ENCODE measurements at regions not wholly inside any gene's neighbourhood (a gene's known extent, or its start where the extent isn't known, plus 50 kb on each side); places are given as distances from the start of the nearest gene placed in this dataset.
"Not testable (repeated sequence)": the region's sequence is repeated elsewhere in the genome, so short reads cannot be mapped to it uniquely, and the experiment has no call there.

GRCh38 chr12:89289720-89290119 lies 62.6 kb downstream of the DUSP6 start:
- no peak for DNase-seq

DNA sequence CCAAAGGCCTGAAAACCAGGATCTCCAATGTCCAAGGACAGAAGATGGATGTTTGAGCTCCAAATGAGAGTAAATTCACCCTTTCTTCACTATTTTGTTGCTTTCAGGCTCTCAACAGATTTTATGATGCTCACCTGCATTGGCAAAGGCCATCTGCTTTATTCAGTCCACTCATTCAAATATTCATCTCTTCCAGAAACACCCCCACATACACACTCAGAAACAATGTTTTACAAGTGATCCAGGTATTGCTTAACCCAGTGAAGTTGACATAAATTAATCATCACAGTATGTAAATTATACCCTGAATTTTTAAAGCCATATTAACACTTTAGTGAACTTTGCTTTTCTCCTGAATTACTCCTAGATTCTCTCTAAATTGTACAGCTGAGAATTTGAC lies 63.3 kb downstream of the DUSP6 start:
- DNase-seq: no peak

DNA sequence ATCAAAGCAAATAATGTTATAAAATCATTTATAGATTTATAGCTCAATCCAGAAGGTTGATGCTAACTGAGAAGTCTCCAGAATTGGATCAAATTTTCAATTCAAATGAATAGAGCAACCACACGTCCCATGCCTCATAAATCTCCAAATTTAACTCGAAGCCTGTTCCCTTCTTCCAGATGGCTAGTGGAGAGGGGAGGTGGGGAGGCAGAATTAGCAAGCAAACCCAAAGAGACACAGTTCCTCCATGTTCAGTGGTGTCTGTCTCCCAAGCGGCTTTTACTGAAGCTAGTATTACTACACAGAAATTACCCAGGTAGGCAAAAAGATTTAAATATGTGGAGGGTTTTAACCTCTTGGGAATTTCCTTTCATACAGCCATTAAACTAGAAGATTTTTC lies 65.8 kb downstream of the DUSP6 start:
- DNase-seq: no peak

DNA sequence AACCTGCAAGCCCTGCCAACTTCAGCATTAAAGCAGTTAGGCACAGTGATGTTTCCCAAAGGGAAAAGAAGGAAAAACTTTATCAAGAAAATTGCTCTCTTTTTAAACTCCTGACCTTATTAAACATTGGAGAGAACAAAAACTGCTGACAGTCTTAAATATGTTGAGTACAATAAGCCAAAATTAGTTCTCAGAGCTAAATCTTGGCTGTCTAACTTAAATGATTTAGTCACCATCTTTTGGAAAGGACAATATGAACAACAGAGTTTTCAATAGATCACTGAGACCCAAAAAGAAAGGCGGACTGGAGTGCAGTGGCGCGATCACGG lies 70.8 kb downstream of the DUSP6 start:
- no peak for DNase-seq

DNA sequence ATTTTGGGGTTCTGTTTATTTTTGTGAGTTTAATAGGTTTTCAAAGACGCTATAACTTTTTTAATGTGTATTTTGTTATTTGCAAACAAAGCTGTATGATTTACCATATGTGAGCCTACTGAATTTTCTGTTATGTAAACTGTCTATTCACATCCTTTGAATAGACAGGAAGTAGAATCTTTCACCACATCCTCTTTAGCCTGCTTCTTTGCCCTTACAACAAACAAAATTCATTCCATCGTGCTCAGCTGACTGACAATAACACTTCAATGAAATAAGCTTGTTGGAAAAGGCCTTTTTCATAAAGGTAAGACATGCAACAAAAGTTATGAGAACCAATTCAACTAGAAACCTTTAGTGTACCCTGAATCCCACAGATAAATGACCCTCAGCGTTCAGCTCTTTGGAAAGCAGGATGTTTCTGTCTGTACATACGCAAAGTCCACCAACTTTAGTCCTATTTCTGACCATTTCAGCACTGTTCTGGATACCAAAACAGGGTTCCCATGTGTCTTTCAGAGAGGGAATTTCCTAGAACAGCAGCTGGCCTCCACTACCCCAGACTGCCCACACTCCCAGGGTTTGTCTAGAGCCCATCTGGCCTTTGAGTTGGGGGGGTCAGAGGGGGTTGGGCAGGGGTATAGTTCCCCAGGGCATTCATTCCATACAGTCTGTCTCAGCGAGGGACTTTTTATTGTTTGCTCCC lies 71.3 kb downstream of the DUSP6 start:
- DNase-seq: no peak

DNA sequence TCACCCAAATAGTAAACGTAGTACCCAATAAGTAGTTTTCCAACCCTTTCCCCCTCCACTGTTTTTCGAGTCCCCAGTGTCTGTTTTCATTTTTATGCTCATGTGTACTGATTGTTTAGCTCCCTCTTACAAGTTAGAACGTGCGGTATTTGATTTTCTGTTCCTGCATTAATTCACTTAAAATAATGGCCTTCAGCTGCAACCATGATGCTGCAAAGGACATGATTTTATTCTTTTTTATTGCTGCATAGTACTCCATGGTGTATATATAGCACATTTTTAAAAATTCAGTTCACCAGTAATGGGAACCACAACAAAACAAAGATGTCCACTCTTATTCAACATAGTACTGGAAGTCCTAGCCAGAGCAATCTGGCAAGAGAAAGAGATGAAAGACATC lies 72.8 kb downstream of the DUSP6 start:
- no peak for DNase-seq

- DNase-seq: no peak
Observed at GRCh38 chr12:89278862-89279261, 73.4 kb downstream of the DUSP6 start.

GRCh38 chr12:89278169-89278568 lies 74.1 kb downstream of the DUSP6 start:
- no peak for DNase-seq

- no peak for DNase-seq
Observed at GRCh38 chr12:89276860-89277259, 75.4 kb downstream of the DUSP6 start.

DNA sequence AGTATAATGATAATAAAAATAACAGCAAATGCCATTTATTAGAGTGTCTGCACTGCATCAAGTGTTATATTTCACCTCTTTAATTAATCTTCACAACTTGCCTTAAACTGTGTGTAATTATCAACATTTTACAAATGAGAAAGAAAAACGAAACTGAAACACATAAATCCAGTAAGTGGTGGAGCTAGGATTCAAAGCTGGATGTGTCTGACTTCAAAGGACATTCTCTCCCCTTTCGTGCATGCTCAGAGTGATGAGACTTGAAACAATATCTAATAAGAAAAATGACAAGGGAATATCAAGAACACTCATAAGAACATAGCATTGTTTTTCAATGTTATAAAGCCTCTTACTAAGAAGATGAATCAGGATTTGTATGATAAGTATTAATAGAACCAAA lies 78.8 kb downstream of the DUSP6 start:
- no peak for DNase-seq

DNA sequence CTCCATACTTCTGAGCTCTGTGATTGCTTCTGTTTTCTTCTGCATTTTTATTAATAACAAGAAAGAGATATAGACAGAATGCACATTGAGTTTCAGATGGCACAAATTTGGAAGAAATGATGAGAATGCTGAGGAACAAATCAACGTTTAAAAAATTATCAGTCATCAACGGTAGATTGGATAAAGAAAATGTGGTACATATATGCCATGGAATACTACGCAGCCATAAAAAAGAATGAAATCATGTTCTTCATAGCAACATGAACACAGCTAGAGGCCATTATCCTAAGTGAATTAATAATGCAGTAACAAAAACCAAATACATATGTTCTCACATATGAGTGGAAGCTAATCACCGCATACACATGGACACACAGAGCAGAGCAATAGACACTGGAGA lies 81.8 kb downstream of the DUSP6 start:
- DNase-seq: no peak

- DNase-seq: no peak
Observed at GRCh38 chr12:89269174-89269573, 83.1 kb downstream of the DUSP6 start.

DNA sequence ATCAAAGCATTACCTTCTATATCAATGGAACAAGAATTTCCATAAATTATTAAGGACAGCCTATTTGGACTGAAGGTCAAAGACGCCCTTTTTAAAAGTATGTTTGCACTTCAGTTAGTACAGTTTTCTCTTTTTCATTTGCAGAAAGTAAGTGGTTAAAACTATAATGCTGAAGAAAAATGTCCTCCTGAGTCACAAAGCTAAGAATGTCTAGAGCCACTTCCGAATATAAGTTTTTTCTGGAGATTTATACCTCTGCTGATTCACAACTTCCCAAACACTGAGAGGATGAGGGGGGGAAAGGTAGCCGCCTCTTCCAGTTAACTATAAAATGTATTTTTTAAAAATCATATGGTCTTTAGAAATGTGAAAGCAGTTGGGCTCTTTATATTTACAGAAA lies 84.9 kb downstream of the DUSP6 start:
- DNase-seq: no peak

GRCh38 chr12:89266574-89267188 lies 85.6 kb downstream of the DUSP6 start:
- not testable (repeated sequence) for DNase-seq

DNA sequence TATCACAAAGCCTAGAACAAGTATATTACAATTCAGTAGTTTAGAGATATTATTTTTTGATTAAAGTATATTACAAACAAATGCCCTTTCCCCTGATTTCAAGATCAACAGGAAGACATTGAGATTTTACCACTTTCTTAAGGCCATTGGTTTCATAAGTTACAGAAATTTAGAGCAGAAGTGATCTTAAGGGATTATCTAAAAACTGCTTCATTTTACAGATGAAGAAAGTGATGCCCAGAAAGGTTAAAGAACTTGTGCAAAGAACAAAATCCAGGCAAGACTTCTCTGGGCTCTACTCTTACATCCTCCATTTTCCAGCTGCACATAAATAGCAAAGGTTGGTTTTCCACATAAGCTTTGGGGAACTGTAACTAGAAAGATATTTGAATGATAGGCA lies 87.5 kb downstream of the DUSP6 start:
- DNase-seq: no peak

DNA sequence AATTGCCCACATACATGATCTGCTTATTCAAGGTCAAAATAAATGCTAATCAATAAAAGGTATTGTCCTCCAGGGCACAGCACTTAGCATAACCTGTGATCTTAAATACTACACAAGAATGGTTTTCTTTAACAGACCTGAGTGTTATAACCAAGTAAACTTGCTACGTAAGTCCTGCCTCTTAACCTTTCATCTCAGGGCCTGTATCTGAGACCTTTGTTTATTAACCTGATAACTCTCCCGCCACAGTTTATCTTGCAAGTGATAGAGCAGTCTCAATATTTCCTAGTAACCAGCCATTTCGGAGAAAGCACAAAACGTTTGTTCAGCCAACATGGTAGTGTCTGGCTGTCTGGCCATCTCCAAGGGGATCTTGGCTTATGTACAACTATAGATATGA lies 88.4 kb downstream of the DUSP6 start:
- no peak for DNase-seq

- no peak for DNase-seq
Observed at GRCh38 chr12:89262855-89263552, 89.3 kb downstream of the DUSP6 start.

DNA sequence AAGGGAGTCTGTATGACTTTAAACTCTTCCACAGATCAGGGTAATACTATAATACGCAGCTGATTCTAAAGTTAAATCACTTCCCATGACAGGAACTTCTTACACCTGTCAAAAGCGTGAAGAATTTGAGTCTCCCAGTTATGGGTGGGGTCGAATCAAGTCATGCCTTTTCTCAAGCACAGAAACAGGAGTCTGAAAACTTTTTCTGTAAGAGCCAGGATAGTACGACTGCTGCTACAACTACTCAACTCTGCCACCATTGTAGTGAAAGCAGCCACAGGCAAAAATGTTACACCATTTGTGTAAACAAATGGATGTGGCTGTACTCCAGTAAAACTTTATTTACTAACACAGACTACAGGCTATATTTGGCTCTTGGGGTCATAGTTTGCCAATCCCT lies 90.3 kb downstream of the DUSP6 start:
- no peak for DNase-seq

DNA sequence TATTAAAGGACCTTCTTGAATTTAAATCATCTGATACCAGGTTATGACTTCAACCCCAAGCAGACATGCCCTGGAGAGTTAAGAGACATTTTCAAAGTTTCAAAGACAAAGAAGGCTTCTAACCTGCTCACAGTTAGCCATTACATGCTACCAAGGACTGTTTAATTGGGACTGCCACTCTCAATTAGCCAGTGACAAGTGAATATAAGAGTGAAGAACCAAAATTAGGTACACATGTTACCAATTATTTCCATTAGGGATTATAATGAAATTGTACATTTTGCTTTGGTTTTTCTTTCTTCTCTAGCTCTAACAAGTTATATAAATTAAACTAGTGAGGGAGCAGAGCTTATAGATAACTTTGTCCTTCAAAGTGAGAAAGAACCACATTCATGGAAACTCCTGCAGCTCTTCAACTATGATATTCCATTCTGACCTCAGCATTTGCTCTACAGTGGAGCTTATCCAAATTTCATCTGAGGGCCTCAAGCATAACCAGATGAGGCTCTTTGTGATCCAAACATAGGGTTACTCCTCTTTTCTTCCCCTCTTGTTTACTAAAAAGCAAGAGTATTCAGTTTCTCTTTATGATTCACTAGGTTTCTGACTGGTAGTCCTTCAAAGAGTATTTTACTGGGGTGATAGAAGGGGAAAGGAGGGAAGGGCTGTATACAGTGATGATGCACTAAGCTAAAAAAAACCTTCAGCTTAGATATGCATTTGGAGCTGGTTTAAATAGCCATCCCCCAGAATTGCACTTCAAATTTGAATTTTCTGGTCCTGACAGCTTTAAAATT lies 91.3 kb downstream of the DUSP6 start:
- no peak for DNase-seq

- no peak for DNase-seq
Observed at GRCh38 chr12:89259821-89260220, 92.5 kb downstream of the DUSP6 start.

DNA sequence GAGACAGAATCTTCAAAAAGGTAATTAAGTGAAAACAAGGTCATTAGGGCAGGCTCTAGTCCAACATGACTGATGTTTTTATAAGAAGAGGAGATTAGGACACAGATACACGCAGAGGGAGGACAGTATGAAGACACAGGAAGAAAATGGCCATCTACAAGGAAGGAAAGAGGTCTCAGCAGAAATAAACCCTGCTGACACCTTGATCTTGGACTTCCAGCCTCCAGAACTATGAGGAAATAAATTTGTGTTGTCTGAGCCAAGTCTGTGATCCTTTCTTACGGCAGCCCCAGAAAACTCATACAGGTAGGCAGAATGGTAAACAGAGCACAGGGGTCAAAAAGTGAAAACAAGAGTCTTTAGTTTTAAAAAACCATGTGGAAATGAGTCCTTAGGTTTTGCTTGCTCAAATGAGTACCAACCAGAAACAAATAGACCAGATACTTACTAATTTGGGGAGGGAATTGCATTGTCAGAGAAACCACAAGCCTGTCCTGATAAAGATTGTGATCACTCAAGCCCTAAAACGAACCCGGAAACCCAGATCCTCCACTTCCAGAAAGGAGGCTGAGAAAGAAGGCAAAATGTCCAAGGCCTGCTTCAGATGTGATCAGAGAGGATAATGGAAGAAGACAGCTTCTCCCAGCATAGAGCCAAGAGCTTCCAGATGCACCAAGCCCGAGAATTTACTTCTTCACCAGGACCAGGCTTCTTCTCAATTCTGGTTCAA lies 93.9 kb downstream of the DUSP6 start:
- no peak for DNase-seq

DNA sequence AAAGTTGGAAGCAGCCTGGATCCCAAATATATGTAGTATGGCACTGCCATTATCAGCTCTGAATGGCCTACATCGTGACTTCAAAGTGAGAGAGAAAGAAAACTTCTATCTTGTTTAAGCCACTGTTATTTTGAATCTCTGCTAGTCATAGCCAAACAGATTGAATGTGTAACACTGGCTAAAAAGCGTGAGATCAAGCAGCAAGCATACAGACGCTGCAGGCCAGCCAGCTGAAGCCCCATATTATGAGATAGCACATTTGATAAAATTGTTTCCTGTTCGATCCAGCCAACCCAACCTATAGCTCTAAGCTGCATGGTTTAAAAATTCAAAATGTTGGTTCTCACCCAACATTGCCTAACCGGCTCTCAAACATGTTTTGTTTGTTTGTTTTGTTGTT lies 95.0 kb downstream of the DUSP6 start:
- no peak for DNase-seq

DNA sequence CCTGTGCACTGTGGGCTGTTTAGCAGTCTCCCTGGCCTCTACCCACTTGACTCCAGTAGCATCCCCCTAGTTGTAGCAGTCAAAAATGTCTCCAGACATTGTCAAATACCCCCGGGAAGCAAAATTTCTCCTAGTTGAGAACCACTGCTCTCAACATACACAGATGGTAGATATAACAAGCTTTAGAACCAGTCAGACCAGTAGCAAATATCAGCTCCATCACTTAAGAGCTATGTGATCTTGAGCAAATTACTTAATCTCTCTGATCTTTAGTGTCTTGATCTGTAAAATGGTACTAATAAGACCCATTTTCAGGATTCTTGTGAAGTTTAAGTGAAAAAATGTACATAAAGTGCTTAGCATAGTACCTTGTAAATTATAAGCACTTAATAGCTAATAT lies 96.2 kb downstream of the DUSP6 start:
- DNase-seq: no peak
